ENCODE measurements at regions not wholly inside any gene's neighbourhood (a gene's known extent, or its start where the extent isn't known, plus 50 kb on each side); places are given as distances from the start of the nearest gene placed in this dataset.

GRCh38 chr18:43664487-43665008 is 387.3 kb upstream of the SYT4 start:
- no peak for DNase-seq (ENCODE audit: low spot score)
- Histone ChIP-seq H3K4me3 (no peak overlapping the region), H3K27ac (no peak overlapping the region)
- no peak for TF ChIP-seq CTCF (IDR thresholded peaks at IDR 0.05)

GRCh38 chr18:43665105-43665788 is 388.0 kb upstream of the SYT4 start:
- DNase-seq (ENCODE audit: low spot score), result no peak
- no peak overlapping the region for H3K27ac ChIP-seq
- H3K4me3 ChIP-seq, result no peak overlapping the region
- TF ChIP-seq CTCF (IDR thresholded peaks at IDR 0.05), result no peak

GRCh38 chr18:43668866-43669265 is 391.6 kb upstream of the SYT4 start:
- no peak overlapping the region for H3K27ac ChIP-seq
- no peak for TF ChIP-seq CTCF (IDR thresholded peaks at IDR 0.05)
- DNase-seq (ENCODE audit: low spot score), result no peak
- H3K4me3 ChIP-seq, result no peak overlapping the region

GRCh38 chr18:43671431-43671830 is 394.1 kb upstream of the SYT4 start:
- TF ChIP-seq CTCF (IDR thresholded peaks at IDR 0.05), result no peak
- no peak for DNase-seq (ENCODE audit: low spot score)
- H3K4me3 ChIP-seq, result no peak overlapping the region
- no peak overlapping the region for H3K27ac ChIP-seq

- Histone ChIP-seq H3K27ac (no peak overlapping the region), H3K4me3 (no peak overlapping the region)
- no peak for DNase-seq (ENCODE audit: low spot score)
- TF ChIP-seq CTCF (IDR thresholded peaks at IDR 0.05), result no peak
Observed at GRCh38 chr18:43680096-43680495, 402.8 kb upstream of the SYT4 start.

- no peak for TF ChIP-seq CTCF (IDR thresholded peaks at IDR 0.05)
- DNase-seq (ENCODE audit: low spot score), result no peak
- Histone ChIP-seq H3K27ac (no peak overlapping the region), H3K4me3 (no peak overlapping the region)
Observed at GRCh38 chr18:43681661-43682060, 404.4 kb upstream of the SYT4 start.

- H3K27ac ChIP-seq, result no peak overlapping the region
- H3K4me3 ChIP-seq, result no peak overlapping the region
- TF ChIP-seq CTCF (IDR thresholded peaks at IDR 0.05), result no peak
- no peak for DNase-seq (ENCODE audit: low spot score)
Observed at GRCh38 chr18:43682196-43682595, 404.9 kb upstream of the SYT4 start.

All from coronary artery (tissue), 2 donors.